NB4 (cell line): ENCODE measurements at regions not wholly inside any gene's neighbourhood (a gene's known extent, or its start where the extent isn't known, plus 50 kb on each side); places are given as distances from the start of the nearest gene placed in this dataset.

Source experiments
- MYC ChIP-seq: IDR thresholded peaks from 2 replicates; pipeline ENCODE4 v1.6.1; 2011; ENCODE audit warnings: low read depth, low read length
- POLR2A ChIP-seq: IDR thresholded peaks from 2 replicates; pipeline ENCODE4 v1.6.1; 2011; ENCODE audit warnings: mild to moderate bottlenecking; ENCODE audit not compliant: insufficient read length; ENCODE audit errors: extremely low read depth
- TF ChIP-seq, protein P1 (sequence below): IDR thresholded peaks from one replicate; pipeline ENCODE4 v1.5.1; 2012; ENCODE audit warnings: low read depth, low read length
- TF ChIP-seq, protein P2 (sequence below): IDR thresholded peaks from 2 replicates; pipeline ENCODE4 v1.6.1; 2011; ENCODE audit warnings: low read depth, low read length

DNA sequence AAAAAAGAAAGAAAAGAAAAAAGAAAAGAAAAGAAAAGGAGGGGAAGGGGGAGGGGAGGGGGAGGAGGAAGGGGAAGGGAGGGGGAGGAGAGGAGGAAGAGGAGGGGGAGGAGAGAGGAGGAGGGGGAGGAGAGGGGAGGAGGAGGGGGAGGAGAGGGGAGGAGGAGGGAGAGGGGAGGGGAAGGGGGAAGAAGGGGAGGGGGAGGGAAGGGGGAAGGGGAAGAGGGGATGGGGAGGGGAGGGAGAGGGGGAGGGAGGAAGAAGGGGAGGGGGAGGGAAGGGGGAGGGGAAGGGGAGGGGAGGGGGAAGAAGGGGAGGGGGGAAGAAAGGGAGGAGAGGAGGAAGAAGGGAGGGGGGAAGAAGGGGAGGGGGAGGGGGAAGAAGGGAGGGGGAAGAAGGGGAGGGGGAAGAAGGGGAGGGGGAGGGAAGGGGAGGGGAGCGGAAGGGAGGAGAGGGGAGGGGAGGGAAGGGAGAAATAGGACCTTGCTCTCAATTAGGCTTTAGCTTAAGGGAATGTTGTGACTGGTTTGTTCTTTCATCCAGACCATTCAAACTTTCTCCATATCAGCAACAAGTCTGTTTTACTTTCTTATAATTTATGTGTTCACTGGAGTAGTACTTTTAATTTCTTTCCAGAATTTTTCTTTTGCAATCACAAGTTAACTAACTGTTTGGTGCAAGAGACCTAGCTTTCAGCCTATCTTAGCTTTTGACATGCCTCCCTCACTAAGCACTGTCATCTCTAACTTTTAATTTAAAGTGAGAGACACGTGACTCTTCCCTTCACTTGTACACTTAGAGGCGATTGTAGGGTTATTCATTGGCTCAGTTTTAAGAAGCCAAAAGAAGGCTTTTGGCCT, 76.5 kb upstream of the EGLN3 start:
- TF ChIP-seq, protein P1, sequence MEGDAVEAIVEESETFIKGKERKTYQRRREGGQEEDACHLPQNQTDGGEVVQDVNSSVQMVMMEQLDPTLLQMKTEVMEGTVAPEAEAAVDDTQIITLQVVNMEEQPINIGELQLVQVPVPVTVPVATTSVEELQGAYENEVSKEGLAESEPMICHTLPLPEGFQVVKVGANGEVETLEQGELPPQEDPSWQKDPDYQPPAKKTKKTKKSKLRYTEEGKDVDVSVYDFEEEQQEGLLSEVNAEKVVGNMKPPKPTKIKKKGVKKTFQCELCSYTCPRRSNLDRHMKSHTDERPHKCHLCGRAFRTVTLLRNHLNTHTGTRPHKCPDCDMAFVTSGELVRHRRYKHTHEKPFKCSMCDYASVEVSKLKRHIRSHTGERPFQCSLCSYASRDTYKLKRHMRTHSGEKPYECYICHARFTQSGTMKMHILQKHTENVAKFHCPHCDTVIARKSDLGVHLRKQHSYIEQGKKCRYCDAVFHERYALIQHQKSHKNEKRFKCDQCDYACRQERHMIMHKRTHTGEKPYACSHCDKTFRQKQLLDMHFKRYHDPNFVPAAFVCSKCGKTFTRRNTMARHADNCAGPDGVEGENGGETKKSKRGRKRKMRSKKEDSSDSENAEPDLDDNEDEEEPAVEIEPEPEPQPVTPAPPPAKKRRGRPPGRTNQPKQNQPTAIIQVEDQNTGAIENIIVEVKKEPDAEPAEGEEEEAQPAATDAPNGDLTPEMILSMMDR: no peak
- TF ChIP-seq POLR2A: no peak
- TF ChIP-seq, protein P2, sequence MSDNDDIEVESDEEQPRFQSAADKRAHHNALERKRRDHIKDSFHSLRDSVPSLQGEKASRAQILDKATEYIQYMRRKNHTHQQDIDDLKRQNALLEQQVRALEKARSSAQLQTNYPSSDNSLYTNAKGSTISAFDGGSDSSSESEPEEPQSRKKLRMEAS: no peak
- no peak for TF ChIP-seq MYC
